ENCODE measurements at regions not wholly inside any gene's neighbourhood (a gene's known extent, or its start where the extent isn't known, plus 50 kb on each side); places are given as distances from the start of the nearest gene placed in this dataset.

DNA sequence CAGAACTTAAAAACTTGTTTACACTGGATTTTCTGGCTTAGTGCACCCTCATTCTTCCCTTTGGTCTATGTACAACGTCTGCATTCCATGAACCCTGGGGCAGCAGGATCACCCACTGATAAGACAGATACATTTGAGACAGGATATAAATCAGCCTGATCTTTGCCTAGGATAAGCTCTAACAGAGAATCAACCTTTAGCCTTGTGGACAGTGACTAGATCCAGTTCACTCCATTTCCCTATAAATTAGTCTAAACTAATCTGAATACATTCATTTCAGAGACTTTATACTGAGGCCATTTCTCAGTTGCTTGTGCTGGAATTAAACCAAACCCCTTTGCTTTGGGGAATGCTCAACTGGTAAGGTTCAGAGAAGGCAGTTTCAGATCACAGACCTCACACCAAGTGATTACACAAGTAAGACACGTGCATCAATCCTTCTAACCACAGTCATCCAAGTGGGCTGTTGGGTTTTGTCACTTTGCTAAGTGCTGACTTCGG, 639.8 kb upstream of the FZD8 start:
- no peaks in the 10 kb centered on the region for H3K4me1 ChIP-seq
- DNase-seq (ENCODE audit: low spot score in 2 of 2), result no peak
- TF ChIP-seq POLR2A (IDR thresholded peaks at IDR 0.05), result no peak
- TF ChIP-seq, protein P1, sequence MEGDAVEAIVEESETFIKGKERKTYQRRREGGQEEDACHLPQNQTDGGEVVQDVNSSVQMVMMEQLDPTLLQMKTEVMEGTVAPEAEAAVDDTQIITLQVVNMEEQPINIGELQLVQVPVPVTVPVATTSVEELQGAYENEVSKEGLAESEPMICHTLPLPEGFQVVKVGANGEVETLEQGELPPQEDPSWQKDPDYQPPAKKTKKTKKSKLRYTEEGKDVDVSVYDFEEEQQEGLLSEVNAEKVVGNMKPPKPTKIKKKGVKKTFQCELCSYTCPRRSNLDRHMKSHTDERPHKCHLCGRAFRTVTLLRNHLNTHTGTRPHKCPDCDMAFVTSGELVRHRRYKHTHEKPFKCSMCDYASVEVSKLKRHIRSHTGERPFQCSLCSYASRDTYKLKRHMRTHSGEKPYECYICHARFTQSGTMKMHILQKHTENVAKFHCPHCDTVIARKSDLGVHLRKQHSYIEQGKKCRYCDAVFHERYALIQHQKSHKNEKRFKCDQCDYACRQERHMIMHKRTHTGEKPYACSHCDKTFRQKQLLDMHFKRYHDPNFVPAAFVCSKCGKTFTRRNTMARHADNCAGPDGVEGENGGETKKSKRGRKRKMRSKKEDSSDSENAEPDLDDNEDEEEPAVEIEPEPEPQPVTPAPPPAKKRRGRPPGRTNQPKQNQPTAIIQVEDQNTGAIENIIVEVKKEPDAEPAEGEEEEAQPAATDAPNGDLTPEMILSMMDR (IDR thresholded peaks at IDR 0.05), result no peak
- no peak for TF ChIP-seq POLR2AphosphoS5 (IDR thresholded peaks at IDR 0.05)
- TF ChIP-seq EP300 (IDR thresholded peaks at IDR 0.05), result no peak
- no peaks in the 10 kb centered on the region for H3K27me3 ChIP-seq
- H3K9me3 ChIP-seq, result no peaks in the 10 kb centered on the region
- H3K36me3 ChIP-seq, result no peaks in the 10 kb centered on the region
- WGBS, result 22% methylated on average over 3 of the region's 3 CpGs
- H3K4me3 ChIP-seq, result no peak overlapping the region
- H3K27ac ChIP-seq, result no peak overlapping the region

DNA sequence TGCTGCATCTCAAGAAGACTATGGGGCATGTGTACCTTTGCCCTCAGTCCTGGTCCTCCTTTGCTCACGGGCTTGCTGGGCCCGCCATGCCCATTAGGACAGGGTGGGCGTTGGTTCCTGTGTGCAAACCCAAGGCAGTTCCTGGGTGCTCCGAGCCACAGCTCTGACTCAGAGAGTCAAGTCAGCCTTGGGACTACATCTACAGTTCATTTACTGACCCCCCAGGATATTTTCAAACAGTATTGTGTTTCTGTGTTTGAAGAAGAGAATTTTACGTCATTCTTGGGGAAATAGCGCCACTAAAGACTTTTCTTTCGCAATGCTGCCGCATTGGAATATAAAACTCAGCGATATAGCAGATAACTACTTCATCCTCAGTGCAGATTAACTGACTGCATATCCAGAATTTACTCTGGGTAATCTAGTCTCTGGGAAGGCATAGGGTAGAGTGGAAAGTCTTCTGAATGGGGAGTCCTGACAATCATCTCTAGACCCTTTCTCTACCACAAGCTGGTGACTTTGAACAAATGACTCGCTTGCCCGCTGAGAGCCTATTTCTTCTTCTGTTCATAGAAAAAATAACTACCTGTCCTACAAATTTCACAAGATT, 638.9 kb upstream of the FZD8 start:
- no peak for DNase-seq (ENCODE audit: low spot score in 2 of 2)
- WGBS, result 85% methylated on average over 11 of the region's 11 CpGs
- Histone ChIP-seq H3K36me3 (no peaks in the 10 kb centered on the region), H3K4me1 (no peaks in the 10 kb centered on the region), H3K4me3 (no peak overlapping the region), H3K27ac (no peak overlapping the region), H3K27me3 (no peaks in the 10 kb centered on the region), H3K9me3 (no peaks in the 10 kb centered on the region)
- no peak for TF ChIP-seq EP300 (IDR thresholded peaks at IDR 0.05)
- TF ChIP-seq, protein P1 (IDR thresholded peaks at IDR 0.05), result no peak
- TF ChIP-seq POLR2A (IDR thresholded peaks at IDR 0.05), result no peak
- TF ChIP-seq POLR2AphosphoS5 (IDR thresholded peaks at IDR 0.05), result no peak

- H3K27me3 ChIP-seq, result no peaks in the 10 kb centered on the region
- H3K27ac ChIP-seq, result no peak overlapping the region
- WGBS, result 80% methylated on average over 1 of the region's 1 CpG
- H3K36me3 ChIP-seq, result no peaks in the 10 kb centered on the region
- no peak overlapping the region for H3K4me3 ChIP-seq
- DNase-seq (ENCODE audit: low spot score in 2 of 2), result no peak
- no peaks in the 10 kb centered on the region for H3K9me3 ChIP-seq
- TF ChIP-seq EP300 (IDR thresholded peaks at IDR 0.05), result no peak
- TF ChIP-seq POLR2AphosphoS5 (IDR thresholded peaks at IDR 0.05), result no peak
- TF ChIP-seq, protein P1 (IDR thresholded peaks at IDR 0.05), result no peak
- H3K4me1 ChIP-seq, result no peaks in the 10 kb centered on the region
These were observed 638.2 kb upstream of the FZD8 start for GRCh38 chr10:36280321-36280741.

GRCh38 chr10:36278176-36278575, 636.1 kb upstream of the FZD8 start:
- 39% methylated on average over 3 of the region's 3 CpGs for WGBS
- Histone ChIP-seq H3K27me3 (no peaks in the 10 kb centered on the region), H3K4me1 (no peaks in the 10 kb centered on the region), H3K36me3 (no peaks in the 10 kb centered on the region), H3K4me3 (no peak overlapping the region), H3K9me3 (no peaks in the 10 kb centered on the region), H3K27ac (no peak overlapping the region)
- no peak for DNase-seq (ENCODE audit: low spot score in 2 of 2)
- TF ChIP-seq POLR2AphosphoS5 (IDR thresholded peaks at IDR 0.05) (no peak), POLR2A (IDR thresholded peaks at IDR 0.05) (no peak), EP300 (IDR thresholded peaks at IDR 0.05) (no peak)
- TF ChIP-seq, protein P1 (IDR thresholded peaks at IDR 0.05), result no peak

GRCh38 chr10:36277459-36277858, 635.4 kb upstream of the FZD8 start:
- Histone ChIP-seq H3K27me3 (no peaks in the 10 kb centered on the region), H3K9me3 (no peaks in the 10 kb centered on the region), H3K27ac (no peak overlapping the region), H3K4me1 (no peaks in the 10 kb centered on the region), H3K4me3 (no peak overlapping the region), H3K36me3 (no peaks in the 10 kb centered on the region)
- TF ChIP-seq POLR2A (IDR thresholded peaks at IDR 0.05), result no peak
- TF ChIP-seq POLR2AphosphoS5 (IDR thresholded peaks at IDR 0.05), result no peak
- no peak for TF ChIP-seq EP300 (IDR thresholded peaks at IDR 0.05)
- TF ChIP-seq, protein P1 (IDR thresholded peaks at IDR 0.05), result no peak
- no peak for DNase-seq (ENCODE audit: low spot score in 2 of 2)
